VCaP (cell line): ENCODE measurements at regions not wholly inside any gene's neighbourhood (a gene's known extent, or its start where the extent isn't known, plus 50 kb on each side); places are given as distances from the start of the nearest gene placed in this dataset.

ENCODE experiments used
- H3K27ac ChIP-seq: fragments of 450-650 bp; 2 replicates; pipeline ENCODE4 v1.5.1; 2017
- CTCF ChIP-seq: fragments of 450-650 bp; conservative IDR thresholded peaks from 2 replicates; pipeline ENCODE4 v1.5.1; 2017; ENCODE audit warnings: mild to moderate bottlenecking, moderate library complexity

- TF ChIP-seq CTCF: no peak
- no peak overlapping the region for H3K27ac ChIP-seq
Observed at GRCh38 chr2:8095978-8096377, 585.9 kb upstream of the ID2 start.

GRCh38 chr2:8096484-8096883, 585.4 kb upstream of the ID2 start:
- no peak for TF ChIP-seq CTCF

GRCh38 chr2:8098476-8099266, 583.2 kb upstream of the ID2 start:
- TF ChIP-seq CTCF: no peak
- no peak overlapping the region for H3K27ac ChIP-seq

More at GRCh38 chr2:8096484-8096883, 585.4 kb upstream of the ID2 start:
- no peak overlapping the region for H3K27ac ChIP-seq

- TF ChIP-seq CTCF: no peak
- H3K27ac ChIP-seq: no peak overlapping the region
Observed at GRCh38 chr2:8099267-8099582, 582.6 kb upstream of the ID2 start.

- no peak for TF ChIP-seq CTCF
- H3K27ac ChIP-seq: no peak overlapping the region
Observed at GRCh38 chr2:8101614-8102277, 580.1 kb upstream of the ID2 start.

GRCh38 chr2:8102470-8102869, 579.4 kb upstream of the ID2 start:
- no peak for TF ChIP-seq CTCF
- H3K27ac ChIP-seq: peak overlapping the region; percentile 40

GRCh38 chr2:8103085-8103708, 578.7 kb upstream of the ID2 start:
- no peak for TF ChIP-seq CTCF
- H3K27ac ChIP-seq: peak overlapping the region; percentile 40
